ENCODE measurements at regions not wholly inside any gene's neighbourhood (a gene's known extent, or its start where the extent isn't known, plus 50 kb on each side); places are given as distances from the start of the nearest gene placed in this dataset.

DNA sequence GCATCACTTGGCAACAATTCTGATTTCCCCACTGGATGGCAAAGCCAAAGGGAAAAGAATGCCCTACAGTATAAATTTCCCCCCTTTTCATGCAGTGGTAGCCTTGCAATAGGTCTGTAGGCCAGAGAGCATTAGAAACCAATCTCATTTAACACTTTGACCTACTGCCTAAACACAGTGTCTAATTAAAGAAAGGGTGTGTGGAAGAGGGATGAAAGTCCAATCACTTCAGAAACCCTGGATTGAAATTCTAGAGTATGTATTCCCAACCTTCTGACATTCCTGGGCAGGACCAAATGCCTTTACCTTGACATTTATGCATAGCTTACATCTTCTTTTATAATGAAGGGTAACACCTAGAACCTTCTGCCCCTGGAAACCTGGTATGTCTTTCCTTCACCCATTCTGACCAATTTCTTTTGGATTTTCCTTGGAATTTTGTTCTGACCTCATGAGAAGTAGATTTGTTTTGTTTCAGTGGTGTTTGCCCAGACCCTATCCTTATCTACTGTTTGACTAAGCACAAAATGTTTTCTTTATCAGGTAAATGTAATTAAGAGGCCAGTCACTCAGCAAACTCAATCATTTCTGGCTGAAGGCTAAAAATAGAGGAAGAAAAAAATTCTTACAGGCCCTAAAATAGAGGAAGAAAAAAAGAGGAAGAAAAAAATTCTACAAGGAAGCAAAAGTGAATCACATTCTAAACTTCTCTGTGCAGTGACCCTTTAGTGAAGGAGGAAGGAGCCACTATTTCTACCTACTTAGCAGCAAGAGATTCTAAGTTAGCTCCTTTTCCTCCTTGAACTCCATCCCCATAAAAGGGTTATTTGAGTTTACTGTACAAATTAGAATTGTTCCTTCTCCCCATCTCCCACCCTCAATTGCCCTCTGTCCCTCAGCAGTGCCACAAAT, 129.5 kb upstream of the DSCAM start:
- no peaks in the 10 kb centered on the region for H3K27me3 ChIP-seq (ENCODE audit: control insufficient read depth in 1 of 2, insufficient read depth in 2 of 2, low read length in 2 of 2)
- no peaks in the 10 kb centered on the region for H3K4me1 ChIP-seq (ENCODE audit: control insufficient read depth, insufficient read depth, low read length)
- peaks cover 4 to 19% of the 10 kb centered on the region in 2 donors for H3K9me3 ChIP-seq (ENCODE audit: control insufficient read depth in 2 of 2, low read length in 2 of 2)
- H3K27ac ChIP-seq (ENCODE audit: low read length) = no peak overlapping the region
- H3K9ac ChIP-seq (ENCODE audit: low read length in 2 of 2) = no peak overlapping the region
- H3K36me3 ChIP-seq (ENCODE audit: control insufficient read depth in 2 of 2, insufficient read depth in 2 of 2, low read length in 2 of 2) = no peaks in the 10 kb centered on the region
- no peak overlapping the region for H3K4me3 ChIP-seq (ENCODE audit: low read length in 2 of 2)

DNA sequence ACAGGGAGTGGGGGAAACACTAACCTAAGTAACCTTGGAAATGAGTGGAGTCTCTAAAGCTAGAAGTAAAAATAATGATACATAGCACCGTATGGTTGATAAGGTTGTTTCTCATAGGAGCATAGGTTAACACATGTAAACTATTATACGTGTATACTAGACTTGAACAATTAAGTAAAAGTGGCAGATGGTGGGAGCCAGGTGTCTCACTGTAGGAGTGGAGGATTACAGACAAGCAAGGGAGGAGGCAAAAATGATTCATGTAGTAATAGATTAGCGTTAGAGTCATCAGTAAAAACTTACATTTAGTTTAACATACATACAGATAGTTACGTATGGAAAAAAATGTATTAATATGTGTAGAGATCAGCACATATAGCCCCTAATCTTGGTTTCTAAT, 138.4 kb upstream of the DSCAM start:
- Histone ChIP-seq H3K36me3 (ENCODE audit: control insufficient read depth in 2 of 2, insufficient read depth in 2 of 2, low read length in 2 of 2) (no peaks in the 10 kb centered on the region), H3K27me3 (ENCODE audit: control insufficient read depth in 1 of 2, insufficient read depth in 2 of 2, low read length in 2 of 2) (no peaks in the 10 kb centered on the region), H3K9me3 (ENCODE audit: control insufficient read depth in 2 of 2, low read length in 2 of 2) (peaks cover 3 to 9% of the 10 kb centered on the region in 2 donors), H3K4me3 (ENCODE audit: low read length in 2 of 2) (no peak overlapping the region), H3K9ac (ENCODE audit: low read length in 2 of 2) (no peak overlapping the region), H3K27ac (ENCODE audit: low read length) (no peak overlapping the region), H3K4me1 (ENCODE audit: control insufficient read depth, insufficient read depth, low read length) (no peaks in the 10 kb centered on the region)

DNA sequence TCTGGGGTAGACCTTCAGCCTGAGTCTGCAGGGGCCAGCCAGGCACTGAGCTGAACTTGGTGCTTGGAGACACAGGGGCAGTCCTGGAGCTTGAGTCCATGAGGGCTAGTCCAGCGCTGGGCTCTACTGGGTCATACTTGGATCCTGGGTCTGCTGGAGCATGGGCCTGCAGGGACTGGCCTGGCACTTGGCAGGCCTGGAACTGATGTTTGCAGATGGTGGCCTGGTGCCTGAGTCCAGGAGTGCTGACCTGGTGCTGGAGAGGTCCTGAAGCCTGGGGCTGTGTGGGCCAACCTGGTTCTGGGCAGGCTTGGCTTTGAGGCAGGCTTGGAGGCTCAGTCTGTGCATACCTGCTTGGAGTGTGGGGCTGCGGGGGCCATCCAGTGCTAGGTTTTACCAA, 143.4 kb upstream of the DSCAM start:
- no peak overlapping the region for H3K4me3 ChIP-seq (ENCODE audit: low read length in 2 of 2)
- no peaks in the 10 kb centered on the region for H3K36me3 ChIP-seq (ENCODE audit: control insufficient read depth in 2 of 2, insufficient read depth in 2 of 2, low read length in 2 of 2)
- H3K9ac ChIP-seq (ENCODE audit: low read length in 2 of 2) = no peak overlapping the region
- no peaks in the 10 kb centered on the region for H3K9me3 ChIP-seq (ENCODE audit: control insufficient read depth in 2 of 2, low read length in 2 of 2)
- no peak overlapping the region for H3K27ac ChIP-seq (ENCODE audit: low read length)
- no peaks in the 10 kb centered on the region for H3K27me3 ChIP-seq (ENCODE audit: control insufficient read depth in 1 of 2, insufficient read depth in 2 of 2, low read length in 2 of 2)
- H3K4me1 ChIP-seq (ENCODE audit: control insufficient read depth, insufficient read depth, low read length) = no peaks in the 10 kb centered on the region

DNA sequence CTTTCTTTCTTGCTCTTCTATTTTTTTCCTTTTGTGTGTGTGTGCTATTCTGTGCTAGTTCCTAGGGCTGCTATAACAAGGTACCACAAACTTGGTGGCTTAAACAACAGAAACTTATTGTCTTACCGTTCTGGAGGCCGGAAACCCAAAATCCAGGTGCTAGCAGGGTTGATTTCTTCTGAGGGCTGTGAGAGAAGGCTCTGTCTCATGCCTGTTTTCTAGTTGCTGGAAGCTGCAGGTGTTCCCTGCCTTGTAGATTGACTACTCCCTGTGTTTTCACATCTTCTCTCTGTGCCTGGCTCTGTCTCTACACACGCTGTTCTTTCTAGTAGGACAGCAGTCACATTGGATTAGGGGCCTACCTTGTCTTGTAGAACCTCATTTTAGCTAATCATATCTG, 150.9 kb upstream of the DSCAM start:
- Histone ChIP-seq H3K4me1 (ENCODE audit: control insufficient read depth, insufficient read depth, low read length) (no peaks in the 10 kb centered on the region), H3K9ac (ENCODE audit: low read length in 2 of 2) (no peak overlapping the region), H3K9me3 (ENCODE audit: control insufficient read depth in 2 of 2, low read length in 2 of 2) (peaks cover 0 to 5% of the 10 kb centered on the region in 2 donors), H3K27me3 (ENCODE audit: control insufficient read depth in 1 of 2, insufficient read depth in 2 of 2, low read length in 2 of 2) (no peaks in the 10 kb centered on the region), H3K27ac (ENCODE audit: low read length) (no peak overlapping the region), H3K4me3 (ENCODE audit: low read length in 2 of 2) (no peak overlapping the region), H3K36me3 (ENCODE audit: control insufficient read depth in 2 of 2, insufficient read depth in 2 of 2, low read length in 2 of 2) (no peaks in the 10 kb centered on the region)

DNA sequence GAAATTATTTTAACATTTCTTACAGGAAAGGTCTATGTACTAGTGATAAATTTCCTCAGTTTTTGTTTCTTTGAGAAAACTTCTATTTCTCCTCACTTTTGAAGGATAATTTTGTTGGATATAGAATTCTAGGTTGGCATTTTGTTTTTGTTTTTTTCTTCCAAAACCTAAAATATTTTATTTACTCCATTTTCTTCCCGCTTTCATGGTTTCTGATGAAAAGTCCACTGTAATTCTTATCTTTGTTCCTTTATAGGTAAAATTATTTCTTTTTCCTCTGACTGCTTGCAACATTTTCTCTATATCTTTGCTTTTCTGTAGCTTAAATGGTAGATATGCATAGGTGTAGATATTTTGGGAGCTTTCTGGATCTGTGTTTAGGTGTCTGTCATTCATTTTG, 153.9 kb upstream of the DSCAM start:
- Histone ChIP-seq H3K9me3 (ENCODE audit: control insufficient read depth in 2 of 2, low read length in 2 of 2) (peaks cover 0 to 5% of the 10 kb centered on the region in 2 donors), H3K27ac (ENCODE audit: low read length) (no peak overlapping the region), H3K27me3 (ENCODE audit: control insufficient read depth in 1 of 2, insufficient read depth in 2 of 2, low read length in 2 of 2) (no peaks in the 10 kb centered on the region), H3K9ac (ENCODE audit: low read length in 2 of 2) (no peak overlapping the region), H3K36me3 (ENCODE audit: control insufficient read depth in 2 of 2, insufficient read depth in 2 of 2, low read length in 2 of 2) (no peaks in the 10 kb centered on the region), H3K4me3 (ENCODE audit: low read length in 2 of 2) (no peak overlapping the region), H3K4me1 (ENCODE audit: control insufficient read depth, insufficient read depth, low read length) (no peaks in the 10 kb centered on the region)

DNA sequence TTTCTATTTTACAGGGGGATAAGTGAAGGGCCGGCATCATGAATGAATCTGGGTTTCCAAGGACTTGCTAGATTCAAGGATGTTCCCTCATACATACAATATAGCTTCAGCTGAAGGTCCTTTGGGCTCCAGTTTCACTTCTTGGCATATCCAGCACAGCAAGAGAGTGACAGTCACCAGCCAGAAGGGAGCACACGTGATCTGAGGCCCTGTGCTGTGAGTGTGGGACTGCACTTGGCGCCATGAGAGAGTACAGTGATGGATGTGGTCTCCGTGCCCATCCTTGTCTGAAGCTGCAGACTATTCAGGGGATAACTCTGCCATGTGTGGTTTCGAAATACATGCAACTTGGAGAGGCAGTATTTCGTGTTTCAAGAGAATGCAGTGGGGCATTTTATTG, 159.7 kb upstream of the DSCAM start:
- Histone ChIP-seq H3K9me3 (ENCODE audit: control insufficient read depth in 2 of 2, low read length in 2 of 2) (peaks cover 2 to 5% of the 10 kb centered on the region in 2 donors), H3K4me1 (ENCODE audit: control insufficient read depth, insufficient read depth, low read length) (no peaks in the 10 kb centered on the region), H3K27me3 (ENCODE audit: control insufficient read depth in 1 of 2, insufficient read depth in 2 of 2, low read length in 2 of 2) (no peaks in the 10 kb centered on the region), H3K36me3 (ENCODE audit: control insufficient read depth in 2 of 2, insufficient read depth in 2 of 2, low read length in 2 of 2) (no peaks in the 10 kb centered on the region), H3K9ac (ENCODE audit: low read length in 2 of 2) (no peak overlapping the region), H3K27ac (ENCODE audit: low read length) (no peak overlapping the region), H3K4me3 (ENCODE audit: low read length in 2 of 2) (no peak overlapping the region)

DNA sequence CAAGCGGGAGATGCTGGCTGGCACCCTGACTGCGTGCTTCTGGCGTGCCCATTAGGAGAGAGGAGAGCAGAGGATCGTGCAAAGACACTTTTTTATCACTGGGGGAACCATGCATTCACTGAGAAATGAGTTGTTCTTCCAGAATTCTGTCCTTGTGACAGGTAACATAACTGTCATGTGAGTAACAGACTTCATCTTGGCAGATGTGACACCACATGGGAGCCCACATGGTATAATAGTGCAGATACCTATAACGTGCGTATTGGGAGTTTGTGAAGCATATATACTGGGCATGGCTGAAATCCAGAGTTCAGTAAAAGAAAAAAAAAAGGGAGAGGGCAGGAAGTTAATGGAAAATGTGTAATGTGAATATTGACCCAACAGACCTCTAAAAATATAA, 159.6 kb upstream of the BACE2 start:
- no peaks in the 10 kb centered on the region for H3K36me3 ChIP-seq (ENCODE audit: control insufficient read depth in 2 of 2, insufficient read depth in 2 of 2, low read length in 2 of 2)
- H3K9me3 ChIP-seq (ENCODE audit: control insufficient read depth in 2 of 2, low read length in 2 of 2) = peaks cover 0 to 2% of the 10 kb centered on the region in 2 donors
- no peaks in the 10 kb centered on the region for H3K27me3 ChIP-seq (ENCODE audit: control insufficient read depth in 1 of 2, insufficient read depth in 2 of 2, low read length in 2 of 2)
- H3K4me3 ChIP-seq (ENCODE audit: low read length in 2 of 2) = no peak overlapping the region
- no peak overlapping the region for H3K9ac ChIP-seq (ENCODE audit: low read length in 2 of 2)
- H3K4me1 ChIP-seq (ENCODE audit: control insufficient read depth, insufficient read depth, low read length) = no peaks in the 10 kb centered on the region
- H3K27ac ChIP-seq (ENCODE audit: low read length) = no peak overlapping the region

DNA sequence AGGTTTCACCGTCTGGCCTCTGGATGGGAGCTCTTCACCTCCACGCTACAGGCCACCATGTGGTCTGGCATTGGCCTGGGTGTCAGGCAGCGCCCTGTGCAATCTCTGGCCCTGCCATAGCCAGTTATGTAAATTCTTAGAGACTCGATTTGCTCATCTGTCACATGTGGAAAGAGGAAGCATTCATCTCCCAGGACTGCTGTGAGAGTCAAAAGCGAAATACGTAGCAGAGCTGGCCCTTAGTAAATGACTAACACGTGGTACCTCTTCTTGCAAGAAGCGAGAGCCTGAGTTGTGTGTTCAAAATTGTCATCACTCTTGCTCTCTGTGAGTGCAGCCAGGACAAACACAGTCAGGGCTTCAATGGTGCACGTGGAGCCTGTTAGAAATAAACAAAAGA, 159.0 kb upstream of the BACE2 start:
- H3K4me3 ChIP-seq (ENCODE audit: low read length in 2 of 2) = no peak overlapping the region
- no peak overlapping the region for H3K27ac ChIP-seq (ENCODE audit: low read length)
- H3K4me1 ChIP-seq (ENCODE audit: control insufficient read depth, insufficient read depth, low read length) = no peaks in the 10 kb centered on the region
- H3K36me3 ChIP-seq (ENCODE audit: control insufficient read depth in 2 of 2, insufficient read depth in 2 of 2, low read length in 2 of 2) = no peaks in the 10 kb centered on the region
- H3K9me3 ChIP-seq (ENCODE audit: control insufficient read depth in 2 of 2, low read length in 2 of 2) = peaks cover 0 to 2% of the 10 kb centered on the region in 2 donors
- H3K9ac ChIP-seq (ENCODE audit: low read length in 2 of 2) = no peak overlapping the region
- no peaks in the 10 kb centered on the region for H3K27me3 ChIP-seq (ENCODE audit: control insufficient read depth in 1 of 2, insufficient read depth in 2 of 2, low read length in 2 of 2)

DNA sequence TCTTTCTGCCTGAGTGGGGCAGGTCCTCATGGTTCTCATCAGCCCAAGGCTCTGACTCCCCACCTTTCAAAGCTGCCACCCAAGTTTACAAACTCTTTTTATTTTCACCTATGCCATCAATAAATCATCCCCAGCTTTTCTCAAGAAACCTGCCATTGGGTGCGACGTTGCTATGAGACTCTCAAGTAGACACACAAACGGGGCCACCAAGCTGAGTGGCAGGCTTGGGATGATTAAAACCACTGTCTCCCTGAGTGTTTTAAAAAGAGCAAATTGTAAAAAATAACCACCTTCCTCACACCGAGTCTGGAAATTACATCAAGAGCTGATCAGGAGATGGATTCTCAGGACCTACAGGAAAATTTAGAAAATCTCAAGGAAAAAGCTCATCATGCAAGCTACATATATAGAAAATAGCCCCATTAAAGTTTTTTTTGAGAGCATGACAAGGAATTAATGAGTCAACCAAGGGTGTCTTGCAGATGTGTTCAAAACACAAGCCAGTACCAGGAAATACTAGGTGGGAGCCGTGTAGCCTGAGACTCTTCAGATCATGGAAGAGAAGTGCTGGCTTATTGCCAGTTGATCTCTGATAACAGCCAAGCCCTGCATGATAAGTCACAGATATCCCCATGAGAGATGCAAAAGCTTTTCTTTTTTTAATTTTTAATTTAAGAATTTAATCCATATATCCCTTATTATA, 158.4 kb upstream of the BACE2 start:
- Histone ChIP-seq H3K36me3 (ENCODE audit: control insufficient read depth in 2 of 2, insufficient read depth in 2 of 2, low read length in 2 of 2) (no peaks in the 10 kb centered on the region), H3K4me1 (ENCODE audit: control insufficient read depth, insufficient read depth, low read length) (no peaks in the 10 kb centered on the region), H3K4me3 (ENCODE audit: low read length in 2 of 2) (no peak overlapping the region), H3K27ac (ENCODE audit: low read length) (no peak overlapping the region), H3K9ac (ENCODE audit: low read length in 2 of 2) (no peak overlapping the region), H3K9me3 (ENCODE audit: control insufficient read depth in 2 of 2, low read length in 2 of 2) (peaks cover 0 to 2% of the 10 kb centered on the region in 2 donors), H3K27me3 (ENCODE audit: control insufficient read depth in 1 of 2, insufficient read depth in 2 of 2, low read length in 2 of 2) (no peaks in the 10 kb centered on the region)

DNA sequence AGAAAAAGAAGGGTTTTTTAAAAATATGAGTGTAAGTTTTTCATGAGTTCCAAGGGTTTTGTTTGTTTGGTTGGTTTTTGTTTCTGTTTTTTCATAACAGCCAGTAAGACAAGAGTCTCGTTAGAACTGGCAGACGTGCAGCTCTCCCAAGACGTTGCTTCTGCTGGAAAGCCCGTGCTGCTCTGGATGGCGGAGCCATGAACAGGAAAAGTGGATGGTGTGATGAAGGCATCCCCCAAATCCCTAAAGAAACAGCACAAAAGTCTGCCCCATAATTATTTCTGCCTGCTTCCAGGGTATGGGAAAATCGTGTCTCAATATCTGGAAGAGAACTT, 157.9 kb upstream of the BACE2 start:
- Histone ChIP-seq H3K27ac (ENCODE audit: low read length) (no peak overlapping the region), H3K36me3 (ENCODE audit: control insufficient read depth in 2 of 2, insufficient read depth in 2 of 2, low read length in 2 of 2) (no peaks in the 10 kb centered on the region), H3K4me1 (ENCODE audit: control insufficient read depth, insufficient read depth, low read length) (no peaks in the 10 kb centered on the region), H3K4me3 (ENCODE audit: low read length in 2 of 2) (no peak overlapping the region), H3K27me3 (ENCODE audit: control insufficient read depth in 1 of 2, insufficient read depth in 2 of 2, low read length in 2 of 2) (no peaks in the 10 kb centered on the region), H3K9ac (ENCODE audit: low read length in 2 of 2) (no peak overlapping the region), H3K9me3 (ENCODE audit: control insufficient read depth in 2 of 2, low read length in 2 of 2) (peaks cover 0 to 2% of the 10 kb centered on the region in 2 donors)
